ENCODE measurements at regions not wholly inside any gene's neighbourhood (a gene's known extent, or its start where the extent isn't known, plus 50 kb on each side); places are given as distances from the start of the nearest gene placed in this dataset.

DNA sequence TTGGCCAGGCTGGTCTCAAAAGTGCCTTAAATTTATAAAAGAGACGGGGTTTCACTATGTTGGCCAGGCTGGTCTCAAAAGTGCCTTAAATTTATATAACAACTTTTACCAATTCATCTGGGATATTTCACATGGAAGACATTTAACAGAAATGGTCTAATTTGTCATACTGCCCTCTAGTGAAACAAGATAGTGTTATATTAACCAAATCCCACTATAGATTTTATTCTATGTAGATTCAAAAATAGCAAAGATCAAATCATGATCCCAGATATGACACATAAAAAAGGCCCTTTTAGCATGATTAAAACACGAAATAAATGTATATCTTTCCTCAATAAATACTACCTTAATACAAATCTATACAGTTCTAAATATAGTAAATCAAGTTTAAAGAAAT, 102.8 kb upstream of the TFAP2D start:
- H3K27ac ChIP-seq (ENCODE audit: low read depth, low read length): no peak overlapping the region
- Mint-ChIP-seq H3K27me3 (no peaks in the 10 kb centered on the region), H3K27ac (no peak overlapping the region), H3K9me3 (peaks cover 0 to 12% (median 4%) of the 10 kb centered on the region in 8 donors), H3K4me1 (no peaks in the 10 kb centered on the region), H3K36me3 (no peaks in the 10 kb centered on the region), H3K4me3 (no peak overlapping the region)
- DNase-seq: no peak
- no peaks in the 10 kb centered on the region for H3K36me3 ChIP-seq (ENCODE audit: insufficient read depth, low read length)
- ChIA-PET CTCF (ENCODE audit: partially characterized antibody) (interaction anchor here (0.6 kb wide), 1 partner anchor 189 kb away, joined by 6 read pairs; no protein-coding TSS in a partner anchor), POLR2A (ENCODE audit: partially characterized antibody) (no interaction called here)
- no peaks in the 10 kb centered on the region for H3K9me3 ChIP-seq (ENCODE audit: control insufficient read depth in 1 of 2, low read length in 2 of 2)
- no peaks in the 10 kb centered on the region for H3K27me3 ChIP-seq (ENCODE audit: insufficient read depth, low read length)
- intact Hi-C loops (cut with micrococcal nuclease): no loop called here
- no peaks in the 10 kb centered on the region for H3K4me1 ChIP-seq (ENCODE audit: insufficient read depth, low read length)
- H3K4me3 ChIP-seq (ENCODE audit: low read length in 2 of 2): no peak overlapping the region

DNA sequence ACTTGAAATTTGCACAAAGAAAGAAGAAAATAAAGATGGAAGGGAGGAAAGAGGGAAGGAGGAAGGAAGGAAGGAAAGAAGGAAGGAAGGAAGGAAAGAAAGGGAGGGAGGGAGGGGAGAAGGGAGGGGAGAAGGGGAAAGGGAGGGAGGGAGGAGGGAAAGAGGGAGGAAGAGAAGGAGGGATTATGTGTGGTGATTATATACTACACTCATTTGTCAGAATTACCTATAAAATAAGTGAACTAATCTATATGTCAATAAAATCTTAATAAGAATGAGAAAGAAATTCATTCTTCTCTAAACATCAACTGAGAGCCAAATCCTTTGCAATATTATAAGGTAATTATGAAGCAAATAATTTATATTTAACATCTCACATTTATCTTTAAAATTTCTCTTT, 77.9 kb upstream of the TFAP2D start:
- ChIA-PET CTCF (ENCODE audit: partially characterized antibody) (no interaction called here), POLR2A (ENCODE audit: partially characterized antibody) (no interaction called here)
- H3K4me1 ChIP-seq (ENCODE audit: insufficient read depth, low read length): no peaks in the 10 kb centered on the region
- Mint-ChIP-seq H3K36me3 (no peaks in the 10 kb centered on the region), H3K27ac (no peak overlapping the region), H3K9me3 (peaks cover 0 to 12% (median 6%) of the 10 kb centered on the region in 8 donors), H3K4me1 (no peaks in the 10 kb centered on the region), H3K4me3 (no peak overlapping the region), H3K27me3 (no peaks in the 10 kb centered on the region)
- H3K4me3 ChIP-seq (ENCODE audit: low read length in 2 of 2): no peak overlapping the region
- no peaks in the 10 kb centered on the region for H3K9me3 ChIP-seq (ENCODE audit: control insufficient read depth in 1 of 2, low read length in 2 of 2)
- H3K27ac ChIP-seq (ENCODE audit: low read depth, low read length): no peak overlapping the region
- intact Hi-C loops (cut with micrococcal nuclease): no loop called here
- no peaks in the 10 kb centered on the region for H3K27me3 ChIP-seq (ENCODE audit: insufficient read depth, low read length)
- no peak for DNase-seq
- H3K36me3 ChIP-seq (ENCODE audit: insufficient read depth, low read length): no peaks in the 10 kb centered on the region

DNA sequence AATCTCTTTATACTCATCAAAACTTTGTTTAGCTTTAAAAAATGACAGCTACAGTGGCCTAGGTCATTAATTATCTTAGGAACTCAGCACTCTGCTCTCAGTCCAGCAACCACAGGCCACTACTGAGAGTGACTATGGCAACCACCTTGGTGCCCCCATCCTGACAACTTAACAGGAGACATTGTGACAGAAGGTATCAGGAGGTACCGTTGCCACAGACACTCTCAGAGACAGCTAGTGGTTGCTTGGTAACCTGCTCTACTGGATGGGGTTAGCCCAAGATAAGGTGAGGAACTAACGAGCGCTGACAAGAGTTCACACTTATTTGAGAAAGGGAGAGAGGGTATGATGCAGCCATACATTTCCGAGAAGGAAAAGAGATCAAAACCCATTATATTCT, 76.1 kb upstream of the TFAP2D start:
- no peak overlapping the region for H3K4me3 Mint-ChIP-seq
- intact Hi-C loops (cut with micrococcal nuclease): no loop called here
- Histone ChIP-seq H3K27me3 (ENCODE audit: insufficient read depth, low read length) (no peaks in the 10 kb centered on the region), H3K36me3 (ENCODE audit: insufficient read depth, low read length) (no peaks in the 10 kb centered on the region), H3K4me3 (ENCODE audit: low read length in 2 of 2) (no peak overlapping the region), H3K9me3 (ENCODE audit: control insufficient read depth in 1 of 2, low read length in 2 of 2) (no peaks in the 10 kb centered on the region), H3K27ac (ENCODE audit: low read depth, low read length) (no peak overlapping the region), H3K4me1 (ENCODE audit: insufficient read depth, low read length) (no peaks in the 10 kb centered on the region)
- POLR2A ChIA-PET (ENCODE audit: partially characterized antibody): no interaction called here
- no peak for DNase-seq
- no peaks in the 10 kb centered on the region for H3K36me3 Mint-ChIP-seq
- no peak overlapping the region for H3K27ac Mint-ChIP-seq
- no peaks in the 10 kb centered on the region for H3K4me1 Mint-ChIP-seq
- peaks cover 0 to 8% (median 5%) of the 10 kb centered on the region in 8 donors for H3K9me3 Mint-ChIP-seq
- CTCF ChIA-PET (ENCODE audit: partially characterized antibody): no interaction called here
- H3K27me3 Mint-ChIP-seq: no peaks in the 10 kb centered on the region

- Histone ChIP-seq H3K4me1 (ENCODE audit: insufficient read depth, low read length) (no peaks in the 10 kb centered on the region), H3K27me3 (ENCODE audit: insufficient read depth, low read length) (no peaks in the 10 kb centered on the region), H3K9me3 (ENCODE audit: control insufficient read depth in 1 of 2, low read length in 2 of 2) (no peaks in the 10 kb centered on the region), H3K27ac (ENCODE audit: low read depth, low read length) (no peak overlapping the region), H3K4me3 (ENCODE audit: low read length in 2 of 2) (no peak overlapping the region), H3K36me3 (ENCODE audit: insufficient read depth, low read length) (no peaks in the 10 kb centered on the region)
- H3K9me3 Mint-ChIP-seq: peaks cover 6 to 37% (median 28%) of the 10 kb centered on the region in 8 donors
- no peak overlapping the region for H3K4me3 Mint-ChIP-seq
- no peaks in the 10 kb centered on the region for H3K27me3 Mint-ChIP-seq
- DNase-seq: no peak
- H3K4me1 Mint-ChIP-seq: no peaks in the 10 kb centered on the region
- POLR2A ChIA-PET (ENCODE audit: partially characterized antibody): no interaction called here
- H3K27ac Mint-ChIP-seq: no peak overlapping the region
- peaks cover 0 to 5% of the 10 kb centered on the region in 2 donors for H3K36me3 Mint-ChIP-seq
- CTCF ChIA-PET (ENCODE audit: partially characterized antibody): no interaction called here
- intact Hi-C loops (cut with micrococcal nuclease): no loop called here
These were observed 64.2 kb upstream of the TFAP2D start for GRCh38 chr6:50649086-50649485.

- H3K36me3 Mint-ChIP-seq: no peaks in the 10 kb centered on the region
- H3K9me3 ChIP-seq (ENCODE audit: control insufficient read depth in 1 of 2, low read length in 2 of 2): no peaks in the 10 kb centered on the region
- H3K36me3 ChIP-seq (ENCODE audit: insufficient read depth, low read length): no peaks in the 10 kb centered on the region
- peaks cover 3 to 22% (median 15%) of the 10 kb centered on the region in 8 donors for H3K9me3 Mint-ChIP-seq
- no peaks in the 10 kb centered on the region for H3K27me3 Mint-ChIP-seq
- intact Hi-C loops (cut with micrococcal nuclease): no loop called here
- no peak for DNase-seq
- CTCF ChIA-PET (ENCODE audit: partially characterized antibody): no interaction called here
- H3K4me3 ChIP-seq (ENCODE audit: low read length in 2 of 2): no peak overlapping the region
- H3K4me3 Mint-ChIP-seq: no peak overlapping the region
- H3K27ac ChIP-seq (ENCODE audit: low read depth, low read length): no peak overlapping the region
- no peak overlapping the region for H3K27ac Mint-ChIP-seq
- H3K4me1 ChIP-seq (ENCODE audit: insufficient read depth, low read length): no peaks in the 10 kb centered on the region
- POLR2A ChIA-PET (ENCODE audit: partially characterized antibody): no interaction called here
- no peaks in the 10 kb centered on the region for H3K4me1 Mint-ChIP-seq
- no peaks in the 10 kb centered on the region for H3K27me3 ChIP-seq (ENCODE audit: insufficient read depth, low read length)
These were observed 60.1 kb upstream of the TFAP2D start for GRCh38 chr6:50653253-50653652.

DNA sequence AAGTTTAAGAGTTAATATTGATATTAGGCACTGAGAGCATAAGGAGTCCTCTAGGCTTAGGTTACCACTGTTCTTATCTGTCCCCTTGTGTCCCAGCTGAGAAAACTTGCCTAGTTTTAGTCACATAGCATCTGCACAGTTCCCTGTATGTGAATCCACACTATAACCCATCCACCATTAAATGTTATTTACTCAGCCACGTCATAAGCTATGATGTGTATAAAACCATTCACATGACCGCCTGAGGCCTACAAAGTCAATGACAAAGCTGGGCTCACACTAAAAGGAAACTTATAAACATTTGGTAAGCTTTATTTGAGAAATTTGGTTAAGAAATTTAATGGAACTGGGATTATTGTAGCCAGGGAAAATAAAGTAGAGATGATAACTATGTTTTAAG, 59.2 kb upstream of the TFAP2D start:
- no peak overlapping the region for H3K27ac Mint-ChIP-seq
- H3K4me3 ChIP-seq (ENCODE audit: low read length in 2 of 2): no peak overlapping the region
- H3K27ac ChIP-seq (ENCODE audit: low read depth, low read length): no peak overlapping the region
- peaks cover 3 to 15% (median 11%) of the 10 kb centered on the region in 8 donors for H3K9me3 Mint-ChIP-seq
- H3K27me3 Mint-ChIP-seq: no peaks in the 10 kb centered on the region
- no peaks in the 10 kb centered on the region for H3K9me3 ChIP-seq (ENCODE audit: control insufficient read depth in 1 of 2, low read length in 2 of 2)
- POLR2A ChIA-PET (ENCODE audit: partially characterized antibody): no interaction called here
- H3K36me3 Mint-ChIP-seq: no peaks in the 10 kb centered on the region
- no peaks in the 10 kb centered on the region for H3K4me1 ChIP-seq (ENCODE audit: insufficient read depth, low read length)
- no peaks in the 10 kb centered on the region for H3K4me1 Mint-ChIP-seq
- no peaks in the 10 kb centered on the region for H3K27me3 ChIP-seq (ENCODE audit: insufficient read depth, low read length)
- intact Hi-C loops (cut with micrococcal nuclease): no loop called here
- no peak for DNase-seq
- no peak overlapping the region for H3K4me3 Mint-ChIP-seq
- no peaks in the 10 kb centered on the region for H3K36me3 ChIP-seq (ENCODE audit: insufficient read depth, low read length)
- CTCF ChIA-PET (ENCODE audit: partially characterized antibody): interaction anchor here (0.7 kb wide), 1 partner anchor 71 kb away, joined by 3 read pairs; no protein-coding TSS in a partner anchor

GRCh38 chr6:50655848-50656453, 57.4 kb upstream of the TFAP2D start:
- CTCF ChIA-PET (ENCODE audit: partially characterized antibody): no interaction called here
- H3K4me3 Mint-ChIP-seq: no peak overlapping the region
- Histone ChIP-seq H3K27ac (ENCODE audit: low read depth, low read length) (no peak overlapping the region), H3K4me3 (ENCODE audit: low read length in 2 of 2) (no peak overlapping the region), H3K9me3 (ENCODE audit: control insufficient read depth in 1 of 2, low read length in 2 of 2) (no peaks in the 10 kb centered on the region), H3K27me3 (ENCODE audit: insufficient read depth, low read length) (no peaks in the 10 kb centered on the region), H3K36me3 (ENCODE audit: insufficient read depth, low read length) (no peaks in the 10 kb centered on the region), H3K4me1 (ENCODE audit: insufficient read depth, low read length) (no peaks in the 10 kb centered on the region)
- no peaks in the 10 kb centered on the region for H3K36me3 Mint-ChIP-seq
- no peaks in the 10 kb centered on the region for H3K27me3 Mint-ChIP-seq
- intact Hi-C loops (cut with micrococcal nuclease): no loop called here
- H3K27ac Mint-ChIP-seq: no peak overlapping the region
- POLR2A ChIA-PET (ENCODE audit: partially characterized antibody): no interaction called here
- no peaks in the 10 kb centered on the region for H3K4me1 Mint-ChIP-seq
- H3K9me3 Mint-ChIP-seq: peaks cover 0 to 9% (median 4%) of the 10 kb centered on the region in 8 donors
- DNase-seq: no peak

GRCh38 chr6:50657513-50657912, 55.8 kb upstream of the TFAP2D start:
- CTCF ChIA-PET (ENCODE audit: partially characterized antibody): no interaction called here
- no peaks in the 10 kb centered on the region for H3K27me3 Mint-ChIP-seq
- Histone ChIP-seq H3K9me3 (ENCODE audit: control insufficient read depth in 1 of 2, low read length in 2 of 2) (no peaks in the 10 kb centered on the region), H3K27me3 (ENCODE audit: insufficient read depth, low read length) (no peaks in the 10 kb centered on the region), H3K27ac (ENCODE audit: low read depth, low read length) (no peak overlapping the region), H3K4me3 (ENCODE audit: low read length in 2 of 2) (no peak overlapping the region), H3K36me3 (ENCODE audit: insufficient read depth, low read length) (no peaks in the 10 kb centered on the region), H3K4me1 (ENCODE audit: insufficient read depth, low read length) (no peaks in the 10 kb centered on the region)
- no peak for DNase-seq
- POLR2A ChIA-PET (ENCODE audit: partially characterized antibody): no interaction called here
- H3K27ac Mint-ChIP-seq: no peak overlapping the region
- no peak overlapping the region for H3K4me3 Mint-ChIP-seq
- H3K9me3 Mint-ChIP-seq: peaks cover 0 to 9% (median under 1%) of the 10 kb centered on the region in 8 donors
- intact Hi-C loops (cut with micrococcal nuclease): no loop called here
- no peaks in the 10 kb centered on the region for H3K36me3 Mint-ChIP-seq
- no peaks in the 10 kb centered on the region for H3K4me1 Mint-ChIP-seq
